ENCODE measurements at regions not wholly inside any gene's neighbourhood (a gene's known extent, or its start where the extent isn't known, plus 50 kb on each side); places are given as distances from the start of the nearest gene placed in this dataset.

- TF ChIP-seq, protein P1, sequence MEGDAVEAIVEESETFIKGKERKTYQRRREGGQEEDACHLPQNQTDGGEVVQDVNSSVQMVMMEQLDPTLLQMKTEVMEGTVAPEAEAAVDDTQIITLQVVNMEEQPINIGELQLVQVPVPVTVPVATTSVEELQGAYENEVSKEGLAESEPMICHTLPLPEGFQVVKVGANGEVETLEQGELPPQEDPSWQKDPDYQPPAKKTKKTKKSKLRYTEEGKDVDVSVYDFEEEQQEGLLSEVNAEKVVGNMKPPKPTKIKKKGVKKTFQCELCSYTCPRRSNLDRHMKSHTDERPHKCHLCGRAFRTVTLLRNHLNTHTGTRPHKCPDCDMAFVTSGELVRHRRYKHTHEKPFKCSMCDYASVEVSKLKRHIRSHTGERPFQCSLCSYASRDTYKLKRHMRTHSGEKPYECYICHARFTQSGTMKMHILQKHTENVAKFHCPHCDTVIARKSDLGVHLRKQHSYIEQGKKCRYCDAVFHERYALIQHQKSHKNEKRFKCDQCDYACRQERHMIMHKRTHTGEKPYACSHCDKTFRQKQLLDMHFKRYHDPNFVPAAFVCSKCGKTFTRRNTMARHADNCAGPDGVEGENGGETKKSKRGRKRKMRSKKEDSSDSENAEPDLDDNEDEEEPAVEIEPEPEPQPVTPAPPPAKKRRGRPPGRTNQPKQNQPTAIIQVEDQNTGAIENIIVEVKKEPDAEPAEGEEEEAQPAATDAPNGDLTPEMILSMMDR (IDR thresholded peaks at IDR 0.05): no peak
- TF ChIP-seq EZH2 (IDR thresholded peaks at IDR 0.05): no peak
Measured at GRCh38 chr10:118528426-118528825, 67.0 kb downstream of the PRLHR start.
